ENCODE measurements at regions not wholly inside any gene's neighbourhood (a gene's known extent, or its start where the extent isn't known, plus 50 kb on each side); places are given as distances from the start of the nearest gene placed in this dataset.

DNA sequence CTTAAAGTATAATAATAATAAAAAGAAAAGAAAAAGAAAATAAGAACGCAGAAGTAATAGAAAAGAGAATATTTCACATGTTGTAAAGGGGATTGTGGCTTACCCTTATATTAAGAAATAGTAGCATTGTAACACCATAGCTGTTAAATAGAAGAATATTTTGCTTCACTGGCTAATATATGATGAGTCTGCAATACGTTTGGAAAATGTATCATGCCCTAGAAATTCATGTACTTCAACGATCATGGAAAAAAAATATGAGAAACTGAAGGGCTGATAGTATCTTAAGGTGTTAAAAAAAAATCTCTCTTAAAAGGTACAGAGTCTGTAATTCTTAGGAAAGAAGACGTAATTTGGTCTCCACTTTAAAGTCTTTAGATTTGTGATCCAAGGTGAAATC lies 1390.5 kb upstream of the ADGRL2 start:
- Mint-ChIP-seq H3K4me3 (ENCODE audit: low read depth) (no peak overlapping the region), H3K27me3 (ENCODE audit: low read depth) (no peaks in the 10 kb centered on the region), H3K36me3 (ENCODE audit: low read depth) (no peaks in the 10 kb centered on the region), H3K9me3 (peaks cover 24% of the 10 kb centered on the region), H3K4me1 (ENCODE audit: low read depth) (no peaks in the 10 kb centered on the region), H3K27ac (no peak overlapping the region)
- no peak for DNase-seq (ENCODE audit: low spot score)
- intact Hi-C loops (cut with micrococcal nuclease), result no loop called here

DNA sequence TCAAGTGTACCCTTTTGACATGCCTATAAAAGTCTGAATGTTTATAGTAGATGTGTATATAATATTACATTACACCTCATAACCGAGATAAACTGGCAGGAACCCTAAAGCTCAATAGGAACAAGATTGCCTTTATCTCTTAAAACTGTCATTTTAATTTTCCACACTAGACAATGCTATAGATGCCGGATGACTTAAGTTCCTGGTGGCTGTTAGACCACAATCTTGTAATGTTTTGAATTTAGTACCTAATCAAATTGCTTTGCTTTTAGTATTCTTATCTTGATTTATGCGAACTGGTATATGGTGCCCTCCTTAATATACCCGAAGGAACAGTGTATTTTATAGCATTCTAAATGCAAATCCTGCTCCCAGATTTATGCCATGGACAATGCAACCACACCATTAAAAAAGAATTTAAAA lies 1397.0 kb upstream of the ADGRL4 start:
- H3K9me3 Mint-ChIP-seq, result peaks cover 11% of the 10 kb centered on the region
- H3K27ac Mint-ChIP-seq, result no peak overlapping the region
- intact Hi-C loops (cut with micrococcal nuclease), result no loop called here
- H3K4me1 Mint-ChIP-seq (ENCODE audit: low read depth), result no peaks in the 10 kb centered on the region
- H3K36me3 Mint-ChIP-seq (ENCODE audit: low read depth), result no peaks in the 10 kb centered on the region
- no peak overlapping the region for H3K4me3 Mint-ChIP-seq (ENCODE audit: low read depth)
- no peak for DNase-seq (ENCODE audit: low spot score)
- H3K27me3 Mint-ChIP-seq (ENCODE audit: low read depth), result no peaks in the 10 kb centered on the region

DNA sequence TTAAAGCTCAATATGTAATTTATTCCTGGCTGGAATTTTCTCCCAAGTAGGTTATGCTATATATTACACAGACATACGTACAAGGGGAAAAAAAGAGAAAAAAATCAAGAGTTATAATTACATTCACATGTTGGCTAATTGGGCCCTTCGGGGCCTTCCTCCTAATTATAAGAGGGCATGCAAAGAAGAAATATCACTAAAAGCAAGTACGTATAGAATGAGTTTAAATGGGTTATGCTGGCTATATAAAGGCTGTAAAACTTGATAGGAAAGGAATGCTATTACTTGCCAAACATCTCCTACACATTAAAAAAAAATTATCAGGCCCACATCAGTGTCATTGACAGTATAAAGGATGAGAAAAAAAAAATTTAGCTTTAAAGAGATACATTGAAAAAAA lies 1396.1 kb upstream of the ADGRL4 start:
- H3K4me3 Mint-ChIP-seq (ENCODE audit: low read depth), result no peak overlapping the region
- peaks cover 12% of the 10 kb centered on the region for H3K9me3 Mint-ChIP-seq
- no peak for DNase-seq (ENCODE audit: low spot score)
- intact Hi-C loops (cut with micrococcal nuclease), result no loop called here
- no peaks in the 10 kb centered on the region for H3K4me1 Mint-ChIP-seq (ENCODE audit: low read depth)
- no peaks in the 10 kb centered on the region for H3K36me3 Mint-ChIP-seq (ENCODE audit: low read depth)
- H3K27me3 Mint-ChIP-seq (ENCODE audit: low read depth), result no peaks in the 10 kb centered on the region
- no peak overlapping the region for H3K27ac Mint-ChIP-seq

DNA sequence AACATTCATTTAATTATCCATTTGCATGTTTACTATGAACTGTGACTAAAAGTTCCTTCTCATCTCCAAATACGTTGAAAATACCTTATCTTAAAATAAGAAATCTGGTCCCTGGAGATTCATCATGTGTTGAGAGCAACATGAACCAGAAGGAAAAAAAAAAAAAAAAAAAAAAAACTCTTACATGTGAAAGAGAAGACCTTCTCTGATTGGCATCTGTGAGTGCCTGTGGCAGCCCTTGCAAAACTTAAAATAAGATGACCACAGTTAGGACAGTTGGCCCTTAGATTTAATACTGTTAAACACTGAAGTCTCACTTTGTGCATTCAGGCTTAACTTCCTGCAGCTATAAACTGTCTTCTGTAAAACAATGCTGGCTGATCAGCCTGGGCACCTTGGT lies 1395.2 kb upstream of the ADGRL4 start:
- Mint-ChIP-seq H3K27ac (no peak overlapping the region), H3K36me3 (ENCODE audit: low read depth) (no peaks in the 10 kb centered on the region), H3K9me3 (peaks cover 14% of the 10 kb centered on the region), H3K4me1 (ENCODE audit: low read depth) (no peaks in the 10 kb centered on the region), H3K27me3 (ENCODE audit: low read depth) (no peaks in the 10 kb centered on the region), H3K4me3 (ENCODE audit: low read depth) (no peak overlapping the region)
- intact Hi-C loops (cut with micrococcal nuclease), result no loop called here
- no peak for DNase-seq (ENCODE audit: low spot score)

DNA sequence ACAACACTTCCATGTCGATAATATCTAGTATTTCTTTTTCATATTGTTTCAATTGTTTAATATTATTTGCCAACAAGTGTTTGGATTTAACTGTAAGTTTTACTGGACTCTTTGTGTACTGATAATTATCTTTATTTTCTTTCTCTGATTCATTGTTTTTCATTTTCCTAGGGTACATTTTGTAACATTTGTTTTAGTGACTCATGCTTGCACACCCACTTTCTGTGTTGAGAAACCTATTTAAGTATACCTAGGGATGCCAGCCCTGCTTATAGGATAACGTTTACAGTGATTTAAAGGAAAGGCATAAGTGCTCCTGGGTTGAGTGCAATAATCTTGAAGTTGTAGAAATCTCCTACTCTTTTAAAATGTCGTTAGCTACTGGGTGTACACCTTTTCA lies 1386.0 kb upstream of the ADGRL4 start:
- Mint-ChIP-seq H3K4me1 (ENCODE audit: low read depth) (no peaks in the 10 kb centered on the region), H3K9me3 (peaks cover 19% of the 10 kb centered on the region), H3K4me3 (ENCODE audit: low read depth) (no peak overlapping the region), H3K27ac (no peak overlapping the region), H3K27me3 (ENCODE audit: low read depth) (no peaks in the 10 kb centered on the region), H3K36me3 (ENCODE audit: low read depth) (no peaks in the 10 kb centered on the region)
- DNase-seq (ENCODE audit: low spot score), result no peak
- intact Hi-C loops (cut with micrococcal nuclease), result no loop called here

DNA sequence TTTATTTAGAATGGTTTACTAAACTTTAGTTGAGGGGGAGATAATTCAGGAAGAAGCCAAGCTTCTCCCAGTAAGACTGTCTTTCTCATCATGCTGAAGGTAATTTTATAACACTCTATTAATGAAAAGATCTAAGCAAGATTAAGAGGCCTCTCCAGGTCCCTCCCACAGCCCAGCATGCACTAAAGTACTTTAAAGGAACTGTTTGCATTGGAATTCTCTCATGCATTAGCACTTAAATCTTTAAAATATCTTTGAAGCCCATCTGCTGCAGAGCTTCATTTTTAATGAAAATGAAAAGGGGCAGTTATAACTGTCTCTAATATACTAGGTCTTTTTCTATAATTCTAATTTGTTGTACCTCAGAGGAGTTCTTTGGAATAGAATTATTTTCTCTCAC lies 1379.1 kb upstream of the ADGRL4 start:
- Mint-ChIP-seq H3K36me3 (ENCODE audit: low read depth) (no peaks in the 10 kb centered on the region), H3K4me1 (ENCODE audit: low read depth) (no peaks in the 10 kb centered on the region), H3K9me3 (peaks cover 22% of the 10 kb centered on the region), H3K27ac (no peak overlapping the region), H3K4me3 (ENCODE audit: low read depth) (no peak overlapping the region), H3K27me3 (ENCODE audit: low read depth) (no peaks in the 10 kb centered on the region)
- DNase-seq (ENCODE audit: low spot score), result no peak
- intact Hi-C loops (cut with micrococcal nuclease), result no loop called here

DNA sequence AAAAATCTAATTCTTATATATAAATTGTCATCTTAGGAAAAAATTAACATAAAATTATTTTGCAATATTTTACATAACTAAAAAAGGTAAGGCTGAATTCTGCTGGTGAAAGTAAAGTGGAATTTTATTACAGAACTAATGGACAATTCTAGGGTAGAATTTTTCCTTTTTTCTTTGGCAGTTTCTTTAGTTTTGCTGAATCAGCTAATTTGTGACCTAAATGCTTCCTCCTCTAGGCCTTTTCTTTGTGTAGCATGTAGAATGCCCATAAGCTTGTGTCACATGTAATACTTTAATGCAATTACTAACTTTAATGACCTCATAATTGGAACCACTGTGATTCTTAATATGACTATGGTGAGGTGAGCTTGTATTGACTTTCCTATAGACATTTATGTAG lies 1378.4 kb upstream of the ADGRL4 start:
- Mint-ChIP-seq H3K27me3 (ENCODE audit: low read depth) (no peaks in the 10 kb centered on the region), H3K9me3 (peaks cover 22% of the 10 kb centered on the region), H3K36me3 (ENCODE audit: low read depth) (no peaks in the 10 kb centered on the region), H3K4me3 (ENCODE audit: low read depth) (no peak overlapping the region), H3K4me1 (ENCODE audit: low read depth) (no peaks in the 10 kb centered on the region), H3K27ac (no peak overlapping the region)
- intact Hi-C loops (cut with micrococcal nuclease), result no loop called here
- no peak for DNase-seq (ENCODE audit: low spot score)

DNA sequence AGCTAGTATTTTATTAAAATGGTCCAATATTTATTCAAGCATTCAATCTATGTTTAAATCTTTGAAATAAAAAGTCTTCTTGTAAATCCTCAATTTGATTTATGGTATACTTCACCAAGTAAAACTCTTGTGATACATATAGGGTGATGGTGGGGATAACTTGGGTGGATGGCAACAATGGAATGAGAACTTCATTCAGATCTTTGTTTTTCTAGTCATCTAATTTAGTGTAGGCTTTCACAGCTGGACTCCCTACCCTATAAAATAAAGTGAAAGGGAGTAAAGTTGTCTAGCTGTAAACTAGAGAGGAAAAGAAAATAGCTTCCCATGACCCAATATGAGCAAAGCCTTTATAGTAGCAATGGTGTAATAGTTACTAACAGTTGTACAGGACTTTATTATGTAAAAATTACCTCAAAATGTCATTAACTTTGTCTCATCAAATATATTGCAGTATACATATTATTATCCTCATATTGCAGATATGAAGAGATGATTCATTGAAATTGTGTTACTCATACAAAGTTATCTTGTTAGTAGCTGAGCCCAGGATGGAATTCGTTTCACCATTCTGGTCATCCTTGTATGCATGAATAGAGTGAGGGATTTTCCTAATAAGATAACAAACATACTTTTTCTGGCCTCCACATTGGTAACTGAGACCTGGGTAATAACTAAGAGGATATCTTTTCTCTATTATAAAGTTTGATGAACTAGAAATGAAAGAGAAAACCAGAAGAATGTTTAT lies 1377.7 kb upstream of the ADGRL4 start:
- Mint-ChIP-seq H3K36me3 (ENCODE audit: low read depth) (no peaks in the 10 kb centered on the region), H3K4me1 (ENCODE audit: low read depth) (no peaks in the 10 kb centered on the region), H3K9me3 (peaks cover 18% of the 10 kb centered on the region), H3K27me3 (ENCODE audit: low read depth) (no peaks in the 10 kb centered on the region), H3K27ac (no peak overlapping the region), H3K4me3 (ENCODE audit: low read depth) (no peak overlapping the region)
- DNase-seq (ENCODE audit: low spot score), result no peak
- intact Hi-C loops (cut with micrococcal nuclease), result no loop called here

DNA sequence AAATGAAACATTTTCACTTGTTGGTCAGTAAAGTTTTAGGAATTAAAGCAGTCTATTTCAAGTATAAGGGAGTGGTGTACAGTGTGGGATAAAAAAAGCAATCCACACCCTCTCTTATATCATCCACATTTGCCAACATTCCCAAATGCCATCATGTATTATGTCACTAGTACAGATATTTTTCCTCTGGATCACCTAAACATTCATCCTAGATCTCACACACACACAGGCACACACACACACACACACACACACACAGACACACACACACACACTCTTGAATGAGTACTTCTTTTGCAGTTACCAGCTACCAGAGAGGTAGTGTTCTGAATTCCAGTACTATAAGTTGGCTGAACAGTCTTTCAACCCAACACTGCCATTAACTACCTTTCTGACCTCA lies 1369.1 kb upstream of the ADGRL4 start:
- Mint-ChIP-seq H3K27me3 (ENCODE audit: low read depth) (no peaks in the 10 kb centered on the region), H3K9me3 (peaks cover 25% of the 10 kb centered on the region), H3K27ac (no peak overlapping the region), H3K4me3 (ENCODE audit: low read depth) (no peak overlapping the region), H3K4me1 (ENCODE audit: low read depth) (no peaks in the 10 kb centered on the region), H3K36me3 (ENCODE audit: low read depth) (no peaks in the 10 kb centered on the region)
- no peak for DNase-seq (ENCODE audit: low spot score)
- intact Hi-C loops (cut with micrococcal nuclease), result no loop called here

DNA sequence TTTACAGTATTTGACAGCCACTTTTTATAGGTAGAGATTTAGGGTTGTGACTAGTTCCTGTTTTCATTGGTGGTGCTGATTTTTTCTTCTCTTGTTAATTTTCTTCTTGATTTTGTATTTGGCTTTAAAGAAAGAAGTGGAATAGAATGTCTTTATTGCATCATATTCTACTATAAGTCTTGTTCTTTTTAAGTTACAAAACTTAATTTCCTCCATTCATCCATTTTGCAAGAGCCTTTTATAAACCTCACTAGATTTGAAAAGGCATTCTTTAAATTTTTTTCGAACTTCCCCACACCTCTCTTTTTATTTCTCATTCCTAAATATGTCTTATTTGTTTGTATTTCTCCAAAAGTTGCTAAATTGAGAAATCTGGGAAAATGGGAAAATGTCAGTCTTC lies 1368.6 kb upstream of the ADGRL4 start:
- Mint-ChIP-seq H3K4me3 (ENCODE audit: low read depth) (no peak overlapping the region), H3K4me1 (ENCODE audit: low read depth) (no peaks in the 10 kb centered on the region), H3K27ac (no peak overlapping the region), H3K9me3 (peaks cover 25% of the 10 kb centered on the region), H3K27me3 (ENCODE audit: low read depth) (no peaks in the 10 kb centered on the region), H3K36me3 (ENCODE audit: low read depth) (no peaks in the 10 kb centered on the region)
- no peak for DNase-seq (ENCODE audit: low spot score)
- intact Hi-C loops (cut with micrococcal nuclease), result no loop called here

DNA sequence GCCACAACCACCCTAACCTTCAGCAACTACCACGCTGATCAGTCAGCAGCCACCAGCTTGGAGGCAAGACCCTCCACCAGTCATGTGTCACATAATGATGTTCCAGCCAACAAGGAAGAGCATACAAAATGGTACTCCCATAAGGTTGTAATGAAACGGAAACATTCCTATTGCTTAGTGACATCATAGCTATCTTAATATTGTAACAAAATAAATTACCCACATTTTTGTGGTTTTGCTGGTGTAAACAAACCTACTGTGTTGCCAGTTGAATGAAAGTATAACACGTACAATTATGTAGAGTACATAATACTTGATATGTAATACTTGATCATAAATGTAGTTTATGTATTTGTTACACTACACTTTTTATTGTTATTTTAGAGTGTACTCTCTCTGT lies 1363.2 kb upstream of the ADGRL4 start:
- H3K27me3 Mint-ChIP-seq (ENCODE audit: low read depth), result no peaks in the 10 kb centered on the region
- H3K27ac Mint-ChIP-seq, result no peak overlapping the region
- H3K9me3 Mint-ChIP-seq, result peaks cover 14% of the 10 kb centered on the region
- H3K4me1 Mint-ChIP-seq (ENCODE audit: low read depth), result no peaks in the 10 kb centered on the region
- H3K4me3 Mint-ChIP-seq (ENCODE audit: low read depth), result no peak overlapping the region
- DNase-seq (ENCODE audit: low spot score), result no peak
- H3K36me3 Mint-ChIP-seq (ENCODE audit: low read depth), result no peaks in the 10 kb centered on the region
- intact Hi-C loops (cut with micrococcal nuclease), result no loop called here

DNA sequence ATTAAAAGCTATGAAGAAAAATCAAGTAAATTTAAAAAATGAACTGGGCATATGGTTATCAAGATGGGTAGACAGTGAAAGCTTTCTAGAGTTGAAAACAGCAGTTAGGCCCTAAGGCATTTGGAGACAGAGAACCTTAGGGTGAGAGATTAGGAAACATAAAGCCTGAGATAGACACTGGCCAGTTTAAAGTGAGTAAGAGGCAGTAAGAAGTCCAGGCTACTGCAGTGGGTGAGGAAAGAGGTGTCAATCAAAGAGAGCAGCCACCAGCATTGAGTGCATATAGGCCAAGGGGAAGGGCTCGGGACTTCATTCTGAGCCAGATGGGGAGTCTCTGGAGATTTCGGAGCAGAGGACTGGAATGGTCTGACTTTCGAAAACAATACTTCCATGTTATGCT lies 1360.5 kb upstream of the ADGRL4 start:
- Mint-ChIP-seq H3K27me3 (ENCODE audit: low read depth) (no peaks in the 10 kb centered on the region), H3K36me3 (ENCODE audit: low read depth) (no peaks in the 10 kb centered on the region), H3K4me1 (ENCODE audit: low read depth) (no peaks in the 10 kb centered on the region), H3K27ac (no peak overlapping the region), H3K4me3 (ENCODE audit: low read depth) (no peak overlapping the region), H3K9me3 (peaks cover 12% of the 10 kb centered on the region)
- DNase-seq (ENCODE audit: low spot score), result no peak
- intact Hi-C loops (cut with micrococcal nuclease), result no loop called here

DNA sequence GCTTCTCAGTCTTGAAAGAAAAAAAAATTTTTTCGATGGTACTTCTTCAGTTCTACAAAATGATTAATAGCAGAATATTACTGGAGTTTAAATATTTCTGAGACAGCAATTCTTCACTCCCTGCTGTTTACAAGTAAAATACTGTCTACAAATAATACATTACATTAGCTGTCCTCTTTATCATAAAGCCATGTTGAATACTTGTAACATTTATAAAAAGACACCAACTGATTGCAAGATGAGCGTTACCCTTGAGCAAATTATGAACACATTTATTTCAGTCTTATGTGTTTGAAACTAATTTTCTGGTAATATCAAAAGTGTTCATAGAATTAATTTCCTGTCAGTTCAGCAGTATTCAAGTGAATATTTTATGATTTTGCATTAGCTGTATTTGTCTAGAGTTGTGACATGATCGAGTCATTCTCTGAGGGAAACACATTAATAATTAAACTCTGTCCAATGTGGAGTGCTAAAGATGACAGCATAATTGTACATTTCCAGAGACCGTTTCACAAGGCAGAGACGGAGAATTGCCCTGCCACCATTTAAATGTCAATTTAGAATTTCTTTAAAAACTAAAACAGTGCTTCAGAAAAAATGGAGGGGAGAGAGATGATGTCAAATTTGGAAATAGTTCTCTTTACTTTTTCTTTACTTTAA lies 1359.0 kb upstream of the ADGRL4 start:
- Mint-ChIP-seq H3K9me3 (peaks cover 22% of the 10 kb centered on the region), H3K27me3 (ENCODE audit: low read depth) (no peaks in the 10 kb centered on the region), H3K36me3 (ENCODE audit: low read depth) (no peaks in the 10 kb centered on the region), H3K27ac (no peak overlapping the region), H3K4me1 (ENCODE audit: low read depth) (no peaks in the 10 kb centered on the region), H3K4me3 (ENCODE audit: low read depth) (no peak overlapping the region)
- intact Hi-C loops (cut with micrococcal nuclease), result no loop called here
- DNase-seq (ENCODE audit: low spot score), result no peak

Data from activated T-helper 2 cell treated with anti-CD3 and anti-CD28 coated beads, Interferon-gamma antibody, Interleukin-2, Interleukin-4, amounts not matched to agents 10 μg/mL and 5 μg/mL and 100 μg/mL, durations not matched to agents 14 hours and 24 hours and 36 hours (primary cell).